Hepatocyte (in vitro differentiated cells): ENCODE measurements at regions not wholly inside any gene's neighbourhood (a gene's known extent, or its start where the extent isn't known, plus 50 kb on each side); places are given as distances from the start of the nearest gene placed in this dataset.

Experiments
- DNase-seq: peaks from one replicate; pipeline ENCODE4 v3.0.0-alpha.2; 2016; ENCODE audit warnings: low spot score
- H2AFZ ChIP-seq: fragments of 200-600 bp; sonication (generic); 2 replicates; pipeline ENCODE4 v1.6.0; 2016; ENCODE audit warnings: antibody characterized with exemption, mild to moderate bottlenecking
- H3K27ac ChIP-seq: fragments of 200-600 bp; sonication (generic); 2 replicates; pipeline ENCODE4 v1.5.1; 2016; ENCODE audit warnings: mild to moderate bottlenecking
- H3K27me3 ChIP-seq: fragments of 200-600 bp; sonication (generic); 2 replicates; pipeline ENCODE4 v1.6.1; 2016
- H3K36me3 ChIP-seq: fragments of 200-600 bp; sonication (generic); replicated peaks from 2 replicates; pipeline ENCODE4 v1.5.1; 2016; ENCODE audit warnings: low read depth; ENCODE audit not compliant: insufficient read depth
- H3K4me1 ChIP-seq: fragments of 200-600 bp; sonication (generic); 2 replicates; pipeline ENCODE4 v1.5.1; 2016; ENCODE audit warnings: mild to moderate bottlenecking, moderate library complexity; ENCODE audit not compliant: insufficient read depth
- H3K4me2 ChIP-seq: fragments of 200-600 bp; sonication (generic); 2 replicates; pipeline ENCODE4 v1.6.0; 2016
- H3K4me3 ChIP-seq: fragments of 200-600 bp; sonication (generic); 2 replicates; pipeline ENCODE4 v1.5.1; 2016; ENCODE audit warnings: mild to moderate bottlenecking
- H3K79me2 ChIP-seq: fragments of 200-600 bp; sonication (generic); 2 replicates; pipeline ENCODE4 v1.6.0; 2017; ENCODE audit warnings: mild to moderate bottlenecking
- H3K9me2 ChIP-seq: fragments of 200-600 bp; sonication (generic); replicated peaks from 2 replicates; pipeline ENCODE4 v1.6.0; 2017; ENCODE audit warnings: mild to moderate bottlenecking; ENCODE audit not compliant: insufficient read depth
- H3K9me3 ChIP-seq: fragments of 200-600 bp; sonication (generic); 2 replicates; pipeline ENCODE4 v1.5.1; 2016; ENCODE audit warnings: low read depth, mild to moderate bottlenecking
- H4K20me1 ChIP-seq: fragments of 200-600 bp; sonication (generic); 2 replicates; pipeline ENCODE4 v1.6.0; 2016; ENCODE audit warnings: mild to moderate bottlenecking; ENCODE audit not compliant: insufficient read depth, poor library complexity, severe bottlenecking
- CTCF ChIP-seq: fragments of 200-600 bp; sonication (generic); IDR thresholded peaks from 2 replicates; pipeline ENCODE4 v1.5.1; 2016; ENCODE audit warnings: antibody characterized with exemption, mild to moderate bottlenecking; ENCODE audit not compliant: poor library complexity
- EZH2 ChIP-seq: fragments of 200-600 bp; sonication (generic); IDR thresholded peaks from 2 replicates; pipeline ENCODE4 v1.6.1; 2016; ENCODE audit warnings: antibody characterized with exemption, mild to moderate bottlenecking, borderline replicate concordance
- EZH2phosphoT487 ChIP-seq: fragments of 200-600 bp; sonication (generic); IDR thresholded peaks from one replicate; pipeline ENCODE4 v1.6.1; 2018; ENCODE audit warnings: antibody characterized with exemption, mild to moderate bottlenecking, low read depth, moderate library complexity; ENCODE audit not compliant: unreplicated experiment, severe bottlenecking
- WGBS: methylation state at CpG from one replicate; pipeline ENCODE4 v1.1.6; 2016; ENCODE audit warnings: low lambda C conversion rate; ENCODE audit errors: missing lambda C conversion rate; 5-methylcytosine and 5-hydroxymethylcytosine counted together

DNA sequence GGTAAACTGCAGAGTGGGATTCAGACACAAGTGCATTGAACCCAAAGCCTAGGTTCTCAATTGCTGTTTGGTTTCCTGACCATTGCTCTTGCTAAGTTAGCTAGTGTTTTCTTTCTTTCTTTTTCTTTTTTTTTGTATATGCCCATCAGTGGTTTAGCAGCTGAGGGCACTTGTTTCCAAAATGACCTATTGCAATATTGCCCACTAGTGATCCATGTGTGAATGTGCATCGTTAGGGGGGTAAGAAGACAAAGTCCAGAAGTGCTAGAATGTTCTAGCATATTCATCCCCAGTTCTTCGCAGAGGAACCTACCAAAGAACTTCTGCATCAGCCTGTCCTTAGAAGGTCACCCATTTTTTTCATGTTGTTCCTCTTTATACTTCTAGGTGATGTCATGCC is 252.8 kb upstream of the GPR26 start:
- no peaks in the 10 kb centered on the region for H3K27me3 ChIP-seq
- H2AFZ ChIP-seq = no peak overlapping the region
- H3K4me1 ChIP-seq = no peaks in the 10 kb centered on the region
- H3K4me3 ChIP-seq = no peak overlapping the region
- 90% methylated on average over 2 of the region's 2 CpGs for WGBS
- H3K36me3 ChIP-seq = no peaks in the 10 kb centered on the region
- H3K4me2 ChIP-seq = no peak overlapping the region
- H3K9me2 ChIP-seq = no peaks in the 10 kb centered on the region
- TF ChIP-seq EZH2phosphoT487 (no peak), CTCF (no peak), EZH2 (no peak)
- H3K79me2 ChIP-seq = no peaks in the 10 kb centered on the region
- no peaks in the 10 kb centered on the region for H4K20me1 ChIP-seq
- DNase-seq = no peak
- H3K9me3 ChIP-seq = no peaks in the 10 kb centered on the region
- H3K27ac ChIP-seq = no peak overlapping the region

DNA sequence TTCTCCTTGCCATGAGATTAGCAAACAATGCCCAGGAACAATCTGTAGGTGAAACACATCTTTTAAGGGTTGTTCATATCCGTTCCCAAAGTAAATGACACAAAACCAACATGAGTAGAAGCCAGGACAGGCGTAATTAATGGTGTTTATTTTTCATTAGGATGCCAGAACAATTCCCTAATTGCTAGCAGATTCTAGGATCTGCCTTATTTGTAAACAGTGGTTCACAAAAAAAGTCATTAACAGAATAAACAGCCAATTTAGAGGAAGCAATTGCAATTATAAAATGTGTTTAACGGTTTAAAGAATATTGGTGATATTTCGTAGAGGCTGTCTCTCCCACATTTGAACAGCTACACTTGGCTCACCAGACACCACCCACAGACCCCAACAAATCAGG is 250.6 kb upstream of the GPR26 start:
- TF ChIP-seq EZH2 = no peak
- no peak for TF ChIP-seq EZH2phosphoT487
- Histone ChIP-seq H3K36me3 (no peaks in the 10 kb centered on the region), H3K27me3 (no peaks in the 10 kb centered on the region), H3K4me2 (no peak overlapping the region), H4K20me1 (no peaks in the 10 kb centered on the region), H3K9me3 (no peaks in the 10 kb centered on the region), H3K4me1 (no peaks in the 10 kb centered on the region), H3K9me2 (no peaks in the 10 kb centered on the region), H3K4me3 (no peak overlapping the region), H3K79me2 (no peaks in the 10 kb centered on the region), H2AFZ (no peak overlapping the region), H3K27ac (no peak overlapping the region)
- DNase-seq = no peak
- WGBS = 74% methylated on average over 4 of the region's 4 CpGs

DNA sequence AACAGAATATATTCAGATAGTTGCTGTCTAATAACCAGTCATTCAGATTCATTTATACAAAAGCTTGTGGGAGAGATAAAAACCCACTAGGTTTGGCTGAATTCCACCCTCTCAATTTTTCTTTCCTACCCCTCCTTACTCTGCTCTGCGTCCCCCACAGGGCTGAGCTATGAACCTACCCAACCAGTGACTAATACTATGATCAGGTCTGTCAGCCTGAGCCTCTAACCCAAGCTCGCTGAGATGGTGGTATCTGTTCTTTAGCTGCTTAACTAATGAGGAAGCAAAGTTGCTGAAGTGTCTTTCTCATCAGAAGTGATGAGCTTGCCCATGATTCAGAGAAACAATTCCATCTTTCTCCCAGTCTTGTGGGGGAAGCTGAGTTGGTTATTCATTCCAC is 248.7 kb upstream of the GPR26 start:
- Histone ChIP-seq H4K20me1 (no peaks in the 10 kb centered on the region), H3K4me1 (no peaks in the 10 kb centered on the region), H2AFZ (no peak overlapping the region), H3K36me3 (no peaks in the 10 kb centered on the region), H3K4me2 (no peak overlapping the region), H3K79me2 (no peaks in the 10 kb centered on the region), H3K27me3 (no peaks in the 10 kb centered on the region), H3K9me2 (no peaks in the 10 kb centered on the region), H3K4me3 (no peak overlapping the region), H3K9me3 (no peaks in the 10 kb centered on the region), H3K27ac (no peak overlapping the region)
- 87% methylated on average over 2 of the region's 2 CpGs for WGBS
- TF ChIP-seq CTCF (no peak), EZH2phosphoT487 (no peak), EZH2 (no peak)
- DNase-seq = no peak

- H3K4me3 ChIP-seq = no peak overlapping the region
- H3K27ac ChIP-seq = no peak overlapping the region
- peaks cover 7% of the 10 kb centered on the region for H3K27me3 ChIP-seq
- no peaks in the 10 kb centered on the region for H3K9me3 ChIP-seq
- no peak overlapping the region for H3K4me2 ChIP-seq
- no peaks in the 10 kb centered on the region for H3K4me1 ChIP-seq
- H3K79me2 ChIP-seq = no peaks in the 10 kb centered on the region
- no peak for TF ChIP-seq CTCF
- TF ChIP-seq EZH2phosphoT487 = no peak
- no peak for TF ChIP-seq EZH2
- no peaks in the 10 kb centered on the region for H4K20me1 ChIP-seq
- WGBS = 85% methylated on average over 2 of the region's 2 CpGs
- no peak for DNase-seq
- no peaks in the 10 kb centered on the region for H3K9me2 ChIP-seq
- H3K36me3 ChIP-seq = no peaks in the 10 kb centered on the region
- H2AFZ ChIP-seq = no peak overlapping the region
Observed at GRCh38 chr10:123421461-123421860, 244.7 kb upstream of the GPR26 start.
